22Rv1 (cell line): ENCODE measurements at regions not wholly inside any gene's neighbourhood (a gene's known extent, or its start where the extent isn't known, plus 50 kb on each side); places are given as distances from the start of the nearest gene placed in this dataset.

ENCODE experiments used
- CTCF ChIP-seq: fragments of 450-650 bp; IDR thresholded peaks from 2 replicates; pipeline ENCODE4 v1.5.1; 2017; ENCODE audit warnings: mild to moderate bottlenecking
- ZFX ChIP-seq: fragments of 450-650 bp; IDR thresholded peaks from 2 replicates; pipeline ENCODE4 v1.6.1; 2017; ENCODE audit warnings: antibody characterized with exemption, borderline replicate concordance

- TF ChIP-seq CTCF (no peak), ZFX (no peak)
Observed at GRCh38 chr13:105936816-105937215, 598.6 kb downstream of the EFNB2 start.
